ENCODE measurements at regions not wholly inside any gene's neighbourhood (a gene's known extent, or its start where the extent isn't known, plus 50 kb on each side); places are given as distances from the start of the nearest gene placed in this dataset.

- Histone ChIP-seq H3K36me3 (no peaks in the 10 kb centered on the region), H3K27ac (no peak overlapping the region), H3K9me3 (no peaks in the 10 kb centered on the region), H3K4me1 (no peaks in the 10 kb centered on the region), H3K27me3 (no peaks in the 10 kb centered on the region), H3K9ac (ENCODE audit: low read depth in 2 of 2, low read length in 2 of 2) (no peak overlapping the region), H3K4me3 (no peak overlapping the region)
- no peak for TF ChIP-seq CTCF (IDR thresholded peaks at IDR 0.05)
- no peak for DNase-seq
- intact Hi-C loops (cut with DNase I) = no loop called here
Measured at GRCh38 chr1:118688891-118689290, 299.3 kb downstream of the TBX15 start.

DNA sequence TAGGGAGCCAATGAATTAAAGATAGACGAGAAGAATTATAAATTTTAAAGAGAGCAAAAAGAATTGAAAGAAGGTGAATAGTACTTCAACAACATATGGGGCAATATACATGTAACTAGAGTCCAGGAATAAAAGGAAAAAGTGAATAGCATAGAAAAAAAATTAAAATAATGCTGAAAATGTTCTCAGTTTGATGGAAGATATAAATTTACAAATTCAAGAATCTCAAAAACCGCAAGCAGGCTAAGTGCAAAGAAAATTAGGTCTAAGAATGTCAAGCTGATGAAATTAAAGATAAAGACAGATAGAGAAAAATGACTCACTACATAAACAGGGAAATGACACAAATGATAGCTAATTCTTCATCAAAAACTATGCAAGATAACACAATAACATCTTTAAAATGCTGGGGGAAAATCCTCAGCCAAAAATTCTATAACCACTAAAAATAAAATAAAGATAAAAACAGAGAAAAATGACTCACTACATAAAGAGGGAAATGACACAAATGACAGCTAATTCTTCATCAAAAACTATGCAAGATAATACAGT lies 326.3 kb downstream of the TBX15 start:
- TF ChIP-seq CTCF (IDR thresholded peaks at IDR 0.05) = no peak
- no peak overlapping the region for H3K9ac ChIP-seq (ENCODE audit: low read depth in 2 of 2, low read length in 2 of 2)
- intact Hi-C loops (cut with DNase I) = no loop called here
- H3K27me3 ChIP-seq = no peaks in the 10 kb centered on the region
- no peaks in the 10 kb centered on the region for H3K9me3 ChIP-seq
- no peak overlapping the region for H3K4me3 ChIP-seq
- H3K27ac ChIP-seq = no peak overlapping the region
- H3K36me3 ChIP-seq = no peaks in the 10 kb centered on the region
- H3K4me1 ChIP-seq = no peaks in the 10 kb centered on the region
- DNase-seq = no peak

DNA sequence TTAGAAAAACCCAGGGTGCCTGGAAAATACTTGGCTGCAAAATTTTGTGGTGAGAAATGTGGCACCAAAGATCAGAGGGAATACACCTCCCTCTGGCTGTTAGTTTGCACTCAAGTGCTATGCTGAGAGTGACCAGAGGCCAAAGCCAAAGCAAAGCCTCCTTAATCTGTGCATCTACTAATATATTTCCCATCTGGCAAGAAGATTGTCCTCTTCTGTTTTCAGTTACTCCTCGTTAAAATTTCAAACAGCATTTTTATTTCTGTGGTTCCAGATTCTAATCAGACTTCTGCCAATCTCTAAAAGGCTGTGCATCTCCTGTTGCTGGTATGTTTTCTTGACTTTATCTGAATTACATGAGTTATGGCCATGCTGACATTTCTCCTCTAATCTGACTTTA lies 327.4 kb downstream of the TBX15 start:
- no peak for TF ChIP-seq CTCF (IDR thresholded peaks at IDR 0.05)
- Histone ChIP-seq H3K27ac (no peak overlapping the region), H3K36me3 (no peaks in the 10 kb centered on the region), H3K27me3 (no peaks in the 10 kb centered on the region), H3K9ac (ENCODE audit: low read depth in 2 of 2, low read length in 2 of 2) (no peak overlapping the region), H3K4me1 (no peaks in the 10 kb centered on the region), H3K4me3 (no peak overlapping the region), H3K9me3 (no peaks in the 10 kb centered on the region)
- DNase-seq = no peak
- intact Hi-C loops (cut with DNase I) = no loop called here

DNA sequence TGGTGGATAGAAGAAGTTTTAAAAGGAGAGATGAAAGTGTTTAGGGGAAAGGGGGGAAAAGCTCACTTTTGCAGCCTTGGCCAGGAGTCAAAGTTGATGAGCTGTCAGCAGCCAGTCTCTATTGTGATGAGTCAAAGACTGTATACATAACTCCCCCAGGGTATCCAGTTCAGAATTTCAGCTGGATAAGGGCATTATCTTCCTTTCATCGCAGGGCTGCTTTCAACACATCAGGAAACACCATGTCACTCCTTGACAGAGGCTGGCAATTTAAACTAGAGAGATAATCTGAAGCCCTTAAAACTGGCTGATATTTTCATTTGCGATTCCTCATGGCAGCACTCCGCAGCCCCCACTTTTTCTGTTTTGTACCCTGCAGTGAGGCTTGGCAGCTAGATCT lies 328.5 kb downstream of the TBX15 start:
- Histone ChIP-seq H3K4me1 (no peaks in the 10 kb centered on the region), H3K36me3 (no peaks in the 10 kb centered on the region), H3K9ac (ENCODE audit: low read depth in 2 of 2, low read length in 2 of 2) (no peak overlapping the region), H3K9me3 (no peaks in the 10 kb centered on the region), H3K27me3 (no peaks in the 10 kb centered on the region), H3K4me3 (no peak overlapping the region), H3K27ac (no peak overlapping the region)
- DNase-seq = no peak
- intact Hi-C loops (cut with DNase I) = no loop called here
- no peak for TF ChIP-seq CTCF (IDR thresholded peaks at IDR 0.05)

GRCh38 chr1:118650107-118650807 lies 337.9 kb downstream of the TBX15 start:
- no peaks in the 10 kb centered on the region for H3K4me1 ChIP-seq
- TF ChIP-seq CTCF (IDR thresholded peaks at IDR 0.05) = no peak
- no peak overlapping the region for H3K9ac ChIP-seq (ENCODE audit: low read depth in 2 of 2, low read length in 2 of 2)
- no peak overlapping the region for H3K27ac ChIP-seq
- H3K4me3 ChIP-seq = no peak overlapping the region
- no peaks in the 10 kb centered on the region for H3K9me3 ChIP-seq
- H3K27me3 ChIP-seq = no peaks in the 10 kb centered on the region
- no peak for DNase-seq
- no peaks in the 10 kb centered on the region for H3K36me3 ChIP-seq
- intact Hi-C loops (cut with DNase I) = no loop called here
